GM18499 (cell line): ENCODE measurements at regions not wholly inside any gene's neighbourhood (a gene's known extent, or its start where the extent isn't known, plus 50 kb on each side); places are given as distances from the start of the nearest gene placed in this dataset.

Source experiments
- ATAC-seq: cut with Tn5 transposase; IDR thresholded peaks from one replicate; pipeline ENCODE4 v1.9.1; 2021; ENCODE audit warnings: moderate number of reproducible peaks; ENCODE audit not compliant: insufficient read depth, unreplicated experiment

- no peak for ATAC-seq
Observed at GRCh38 chr10:44017483-44018145, 367.3 kb downstream of the CXCL12 start.

- no peak for ATAC-seq
Observed at GRCh38 chr10:44016589-44017482, 368.1 kb downstream of the CXCL12 start.

GRCh38 chr10:44015702-44016500, 367.2 kb upstream of the ZNF32 start:
- no peak for ATAC-seq

GRCh38 chr10:44014644-44015250, 366.1 kb upstream of the ZNF32 start:
- ATAC-seq: no peak

GRCh38 chr10:44013981-44014380, 365.3 kb upstream of the ZNF32 start:
- ATAC-seq: no peak

GRCh38 chr10:44012921-44013320, 364.2 kb upstream of the ZNF32 start:
- ATAC-seq: no peak

GRCh38 chr10:44011603-44011981, 362.9 kb upstream of the ZNF32 start:
- ATAC-seq: no peak

- ATAC-seq: peak; percentile 91
Observed at GRCh38 chr10:44010873-44011602, 362.4 kb upstream of the ZNF32 start.

GRCh38 chr10:44009891-44010632, 361.4 kb upstream of the ZNF32 start:
- no peak for ATAC-seq

GRCh38 chr10:44008917-44009709, 360.4 kb upstream of the ZNF32 start:
- ATAC-seq: no peak

- no peak for ATAC-seq
Observed at GRCh38 chr10:44008270-44008916, 359.7 kb upstream of the ZNF32 start.

GRCh38 chr10:44006771-44007170, 358.1 kb upstream of the ZNF32 start:
- no peak for ATAC-seq

- no peak for ATAC-seq
Observed at GRCh38 chr10:44005788-44006099, 357.1 kb upstream of the ZNF32 start.

- ATAC-seq: no peak
Observed at GRCh38 chr10:44004913-44005787, 356.5 kb upstream of the ZNF32 start.

GRCh38 chr10:43998021-43998809, 349.5 kb upstream of the ZNF32 start:
- no peak for ATAC-seq

GRCh38 chr10:43997330-43997729, 348.6 kb upstream of the ZNF32 start:
- ATAC-seq: no peak
